GM06990 (cell line): ENCODE measurements at regions not wholly inside any gene's neighbourhood (a gene's known extent, or its start where the extent isn't known, plus 50 kb on each side); places are given as distances from the start of the nearest gene placed in this dataset.

Source experiments
- DNase-seq: peaks from one replicate; pipeline ENCODE4 v3.0.0-alpha.2; 2011; ENCODE audit not compliant: insufficient read length; ENCODE audit errors: extremely low read depth
- H3K27me3 ChIP-seq: replicated peaks from 2 replicates; pipeline ENCODE4 v1.6.0; 2011; ENCODE audit warnings: low read length; ENCODE audit not compliant: control insufficient read depth, insufficient read depth
- H3K36me3 ChIP-seq: 2 replicates; pipeline ENCODE4 v1.5.1; 2011; ENCODE audit warnings: low read length; ENCODE audit not compliant: control insufficient read depth, insufficient read depth
- H3K4me3 ChIP-seq: replicated peaks from 2 replicates; pipeline ENCODE4 v1.5.1; 2011; ENCODE audit warnings: low read depth, mild to moderate bottlenecking, control low read depth, low read length
- CTCF ChIP-seq: IDR thresholded peaks from 2 replicates; pipeline ENCODE4 v1.5.1; 2011; ENCODE audit warnings: low read length, control low read depth, mild to moderate bottlenecking, inconsistent platforms; ENCODE audit not compliant: insufficient read depth, poor library complexity, severe bottlenecking

GRCh38 chr5:133698259-133698554 is 85.9 kb upstream of the FSTL4 start:
- H3K36me3 ChIP-seq: no peaks in the 10 kb centered on the region
- no peak for DNase-seq
- no peaks in the 10 kb centered on the region for H3K27me3 ChIP-seq
- H3K4me3 ChIP-seq: no peak overlapping the region
- no peak for TF ChIP-seq CTCF

- H3K27me3 ChIP-seq: no peaks in the 10 kb centered on the region
- no peak overlapping the region for H3K4me3 ChIP-seq
- DNase-seq: no peak
- H3K36me3 ChIP-seq: no peaks in the 10 kb centered on the region
- no peak for TF ChIP-seq CTCF
These were observed 85.4 kb upstream of the FSTL4 start for GRCh38 chr5:133697536-133698258.

- H3K36me3 ChIP-seq: no peaks in the 10 kb centered on the region
- no peak overlapping the region for H3K4me3 ChIP-seq
- no peak for DNase-seq
- no peak for TF ChIP-seq CTCF
- no peaks in the 10 kb centered on the region for H3K27me3 ChIP-seq
These were observed 84.6 kb upstream of the FSTL4 start for GRCh38 chr5:133696782-133697507.

GRCh38 chr5:133696006-133696584 is 83.8 kb upstream of the FSTL4 start:
- Histone ChIP-seq H3K36me3 (no peaks in the 10 kb centered on the region), H3K4me3 (no peak overlapping the region), H3K27me3 (no peaks in the 10 kb centered on the region)
- DNase-seq: no peak
- no peak for TF ChIP-seq CTCF

GRCh38 chr5:133694181-133694831 is 82.0 kb upstream of the FSTL4 start:
- H3K36me3 ChIP-seq: no peaks in the 10 kb centered on the region
- peak; percentile 21 for DNase-seq
- no peaks in the 10 kb centered on the region for H3K27me3 ChIP-seq
- H3K4me3 ChIP-seq: no peak overlapping the region
- TF ChIP-seq CTCF: no peak
